Prostate gland (tissue), 2 donors: ENCODE measurements at regions not wholly inside any gene's neighbourhood (a gene's known extent, or its start where the extent isn't known, plus 50 kb on each side); places are given as distances from the start of the nearest gene placed in this dataset.

Experiments
- POLR2A ChIP-seq: fragments of 450-650 bp; IDR thresholded peaks from one replicate; pipeline ENCODE4 v1.6.1; 2016; ENCODE audit warnings: antibody characterized with exemption, mild to moderate bottlenecking
- POLR2AphosphoS5 ChIP-seq: sonication (generic); formaldehyde crosslinking; IDR thresholded peaks from one replicate; pipeline ENCODE4 v1.6.1; 2017; ENCODE audit warnings: antibody characterized with exemption
- TF ChIP-seq, protein P1 (sequence below), 4 experiments: fragments of 200-600 bp in 2 of 4; fragments of 450-650 bp in 2 of 4; sonication (generic) in 2 of 4; IDR thresholded peaks; 1 replicate in 3 of 4; 2 replicates in 1 of 4; pipeline ENCODE4 v1.5.1; 2016 to 2019; ENCODE audit warnings: antibody characterized with exemption in 4 of 4, mild to moderate bottlenecking in 2 of 4, moderate library complexity in 2 of 4

DNA sequence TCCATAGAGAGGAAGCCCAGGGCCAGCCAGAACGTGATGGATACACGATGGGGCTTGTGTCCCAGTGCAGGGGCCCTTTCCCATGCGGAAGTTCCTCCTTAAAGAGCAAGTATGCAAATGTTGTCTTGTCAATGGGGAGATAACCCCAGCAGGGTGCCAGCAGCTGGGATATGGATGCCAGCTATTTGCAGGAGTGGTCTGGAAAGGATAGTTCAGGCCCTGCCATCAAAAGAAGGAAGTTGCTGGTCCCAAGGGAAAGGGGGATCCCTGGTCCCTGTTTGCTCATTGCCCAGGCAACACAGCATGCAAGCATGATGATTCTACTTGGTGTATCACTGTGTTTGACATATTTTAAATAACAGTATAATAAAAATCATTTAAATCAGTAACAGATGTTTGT is 73.1 kb upstream of the HECW1 start:
- TF ChIP-seq, protein P1, sequence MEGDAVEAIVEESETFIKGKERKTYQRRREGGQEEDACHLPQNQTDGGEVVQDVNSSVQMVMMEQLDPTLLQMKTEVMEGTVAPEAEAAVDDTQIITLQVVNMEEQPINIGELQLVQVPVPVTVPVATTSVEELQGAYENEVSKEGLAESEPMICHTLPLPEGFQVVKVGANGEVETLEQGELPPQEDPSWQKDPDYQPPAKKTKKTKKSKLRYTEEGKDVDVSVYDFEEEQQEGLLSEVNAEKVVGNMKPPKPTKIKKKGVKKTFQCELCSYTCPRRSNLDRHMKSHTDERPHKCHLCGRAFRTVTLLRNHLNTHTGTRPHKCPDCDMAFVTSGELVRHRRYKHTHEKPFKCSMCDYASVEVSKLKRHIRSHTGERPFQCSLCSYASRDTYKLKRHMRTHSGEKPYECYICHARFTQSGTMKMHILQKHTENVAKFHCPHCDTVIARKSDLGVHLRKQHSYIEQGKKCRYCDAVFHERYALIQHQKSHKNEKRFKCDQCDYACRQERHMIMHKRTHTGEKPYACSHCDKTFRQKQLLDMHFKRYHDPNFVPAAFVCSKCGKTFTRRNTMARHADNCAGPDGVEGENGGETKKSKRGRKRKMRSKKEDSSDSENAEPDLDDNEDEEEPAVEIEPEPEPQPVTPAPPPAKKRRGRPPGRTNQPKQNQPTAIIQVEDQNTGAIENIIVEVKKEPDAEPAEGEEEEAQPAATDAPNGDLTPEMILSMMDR (IDR thresholded peaks at IDR 0.05): no peak
- TF ChIP-seq POLR2A (no peak), POLR2AphosphoS5 (no peak)
